Stimulated activated CD8-positive, alpha-beta memory T cell treated with anti-CD3 and anti-CD28 coated beads, Interleukin-15, amount 100 ng/mL, for 1 hour (primary cell): ENCODE measurements at regions not wholly inside any gene's neighbourhood (a gene's known extent, or its start where the extent isn't known, plus 50 kb on each side); places are given as distances from the start of the nearest gene placed in this dataset.
"Not testable (repeated sequence)": the region's sequence is repeated elsewhere in the genome, so short reads cannot be mapped to it uniquely, and the experiment has no call there.

ENCODE experiments used
- DNase-seq: peaks from one replicate; pipeline ENCODE4 v3.0.0-alpha.2; 2020; ENCODE audit warnings: low read depth

DNA sequence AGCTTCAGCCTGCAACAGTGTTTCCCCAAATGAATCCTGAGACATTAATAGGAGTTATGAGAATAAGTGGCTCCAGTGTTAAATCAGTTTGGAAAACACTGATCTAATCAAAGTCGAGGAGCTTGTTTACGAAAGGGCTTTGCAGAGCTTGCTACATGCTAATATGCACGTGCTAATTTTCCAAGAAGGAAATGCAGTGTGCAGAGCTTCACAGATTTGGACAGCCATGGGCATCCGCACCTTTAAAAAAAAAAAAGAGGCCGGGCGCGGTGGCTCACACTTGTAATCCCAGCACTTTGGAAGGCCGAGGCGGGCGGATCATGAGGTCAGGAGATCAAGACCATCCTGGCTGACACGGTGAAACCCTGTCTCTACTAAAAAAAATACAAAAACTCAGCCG is 79.7 kb upstream of the LMO2 start:
- not testable (repeated sequence) for DNase-seq

DNA sequence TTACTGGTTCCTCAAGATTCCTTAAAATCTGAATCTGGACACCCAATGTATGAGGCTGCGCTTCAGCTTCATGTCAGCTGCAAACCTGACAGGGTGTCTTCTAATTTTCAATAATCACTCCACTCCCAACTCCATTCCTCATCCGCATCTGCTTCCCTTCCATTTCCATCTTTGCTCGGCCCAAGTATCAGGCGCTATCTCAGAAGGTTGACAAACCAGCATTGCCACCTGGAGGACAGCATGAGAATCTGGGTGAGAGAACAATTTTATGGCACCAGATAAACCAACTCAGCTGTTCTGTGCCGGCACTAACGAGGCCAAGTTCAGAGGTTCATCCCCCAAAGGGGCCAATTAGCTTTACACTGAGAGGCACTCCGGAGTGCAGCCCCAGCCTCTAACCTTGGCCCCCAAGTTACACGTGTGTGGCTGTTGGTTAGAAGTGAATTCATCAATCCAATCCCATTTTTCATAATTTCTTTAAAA is 79.1 kb upstream of the LMO2 start:
- DNase-seq = no peak

DNA sequence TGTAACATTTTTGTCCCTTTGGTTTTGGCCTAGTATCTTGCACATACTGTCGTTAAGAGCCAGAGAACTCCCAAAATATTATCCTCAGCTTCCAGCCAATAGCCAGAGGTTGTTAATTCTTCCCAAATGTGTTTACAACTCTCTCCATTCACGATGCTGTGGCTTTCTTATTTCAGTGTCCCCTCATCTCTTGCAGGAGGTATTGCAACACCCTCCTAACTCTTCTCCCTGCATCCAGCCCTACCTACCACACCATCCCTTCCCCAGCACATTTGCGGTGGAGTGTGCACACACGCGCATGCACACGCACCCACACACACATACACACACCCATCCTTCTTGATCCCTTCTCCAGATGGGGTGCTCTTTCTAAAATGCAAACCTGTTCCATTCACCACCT is 75.6 kb upstream of the LMO2 start:
- no peak for DNase-seq

DNA sequence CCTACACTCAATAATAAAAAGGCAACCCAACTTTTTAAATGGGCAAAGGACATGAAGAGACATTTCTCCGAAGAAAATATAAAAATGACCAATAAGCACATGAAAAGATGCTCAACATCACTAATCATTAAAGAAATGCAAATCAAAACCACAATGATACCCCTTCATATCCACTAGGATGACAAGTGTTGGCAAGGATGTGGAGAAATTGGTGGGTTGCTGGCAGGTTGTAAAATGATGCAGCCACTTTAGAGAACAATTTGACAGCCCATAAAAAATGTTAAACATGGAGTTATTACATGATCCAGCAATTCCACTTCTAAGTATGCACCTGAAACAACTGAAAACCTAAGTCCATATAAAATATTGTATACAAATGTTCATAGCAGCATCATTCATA is 73.2 kb upstream of the LMO2 start:
- DNase-seq = no peak

DNA sequence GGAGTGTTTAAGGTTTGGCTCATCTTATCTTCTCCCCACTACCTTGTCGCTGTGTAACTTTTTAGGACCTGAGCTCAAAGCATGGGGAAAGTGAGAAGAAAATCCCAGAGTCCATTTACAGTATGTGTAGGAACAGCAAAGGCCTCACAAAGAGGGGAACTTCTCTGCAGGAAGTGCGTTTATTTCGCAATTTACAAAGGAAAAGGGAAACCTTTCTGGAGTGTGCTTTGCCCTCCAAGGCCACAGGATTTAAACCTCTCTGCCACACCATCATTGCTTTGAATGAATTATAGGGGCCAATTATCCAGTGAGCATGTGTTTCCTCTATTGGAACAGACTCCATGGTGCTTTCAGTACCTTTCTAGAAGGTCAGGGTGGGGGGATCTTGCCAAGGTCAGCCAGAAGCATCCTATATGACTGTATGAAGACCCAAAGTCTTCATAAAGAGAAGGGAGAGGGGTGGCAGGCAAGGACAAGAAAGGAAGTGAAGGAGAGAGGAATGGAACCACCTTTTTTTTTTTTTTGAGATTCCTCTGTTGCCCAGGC is 68.1 kb upstream of the LMO2 start:
- no peak for DNase-seq

DNA sequence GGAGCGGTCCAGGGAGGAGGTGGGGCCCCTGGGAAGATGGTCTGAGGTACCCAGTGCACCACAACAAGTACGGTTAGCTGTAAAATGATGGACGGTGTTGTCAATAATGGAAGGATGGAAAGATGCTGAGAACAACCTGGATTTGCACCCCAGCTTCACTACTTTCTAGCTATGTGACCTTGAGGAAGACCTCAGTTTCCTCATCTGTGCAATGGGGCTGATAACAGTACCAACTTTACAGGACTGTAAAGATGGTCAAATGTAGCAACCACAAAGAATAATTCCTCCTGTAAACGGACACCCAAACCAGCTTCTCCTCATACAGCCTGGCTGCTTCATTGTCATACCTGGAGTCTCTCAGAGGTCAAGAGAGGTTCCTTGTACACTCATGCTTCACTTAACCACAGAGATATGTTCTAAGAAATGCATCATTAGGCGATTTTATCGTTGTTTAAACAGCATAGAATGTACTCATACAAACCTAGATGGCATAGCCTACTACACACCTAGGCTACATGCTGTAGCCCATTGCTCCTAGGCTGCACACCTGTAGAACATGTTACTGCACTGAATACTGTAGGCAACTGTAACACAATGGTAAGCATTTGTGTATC is 65.5 kb upstream of the LMO2 start:
- no peak for DNase-seq

DNA sequence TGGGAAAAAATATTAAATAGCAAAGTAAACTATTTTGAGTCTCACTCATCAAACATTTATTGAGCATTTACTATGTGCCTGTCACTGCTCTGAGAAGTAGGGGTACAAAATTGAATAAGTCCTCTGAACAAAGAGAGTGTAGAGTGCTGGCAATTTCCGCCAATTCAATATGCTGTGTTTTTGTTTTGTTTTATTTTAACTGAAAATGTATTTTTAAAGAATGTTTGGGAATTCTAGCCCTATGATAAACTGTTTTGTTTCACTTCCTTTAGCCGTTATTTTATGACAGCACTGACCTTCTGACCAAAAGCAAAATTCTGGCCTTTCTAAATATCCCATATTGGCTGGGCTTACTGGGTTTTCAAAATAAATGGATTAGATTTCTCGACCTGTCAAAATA is 64.7 kb upstream of the LMO2 start:
- DNase-seq = no peak

DNA sequence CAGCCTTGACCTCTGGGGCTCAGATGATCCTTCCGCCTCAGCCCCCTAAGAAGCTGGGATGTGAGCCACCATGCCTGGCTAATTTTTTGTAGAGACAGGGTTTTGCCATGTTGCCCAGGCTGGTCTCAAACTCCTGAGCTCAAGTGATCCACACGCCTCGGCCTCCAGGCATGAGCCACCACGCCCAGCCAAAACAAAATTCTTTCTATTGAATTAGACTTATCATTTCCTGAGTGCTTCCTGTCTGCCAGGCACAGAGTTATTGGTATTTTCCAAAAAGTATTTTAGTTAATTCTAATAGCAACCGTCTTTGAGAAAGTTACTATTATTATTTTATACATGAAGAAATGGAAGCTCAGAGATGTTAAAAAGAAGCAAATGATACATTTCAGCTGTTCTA is 61.4 kb upstream of the LMO2 start:
- no peak for DNase-seq

DNA sequence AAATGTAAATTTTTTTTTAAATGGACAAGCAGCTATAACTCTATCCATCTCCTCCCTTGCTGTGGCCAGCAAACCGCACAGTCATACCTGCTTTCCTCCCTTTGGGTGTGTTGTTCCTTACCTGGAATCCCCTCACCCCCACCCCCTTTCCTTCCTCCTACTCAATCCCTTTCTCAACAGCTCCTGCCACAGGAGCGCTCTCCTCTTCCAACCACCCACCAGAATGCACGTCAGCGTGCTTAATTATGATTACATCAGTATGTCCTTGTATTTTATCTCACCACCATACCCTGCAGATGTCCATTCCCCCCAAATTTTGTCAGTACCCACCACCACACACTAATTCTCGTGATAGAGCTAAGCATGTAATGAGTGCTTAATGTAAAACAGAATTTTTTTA is 60.9 kb upstream of the LMO2 start:
- DNase-seq = no peak

DNA sequence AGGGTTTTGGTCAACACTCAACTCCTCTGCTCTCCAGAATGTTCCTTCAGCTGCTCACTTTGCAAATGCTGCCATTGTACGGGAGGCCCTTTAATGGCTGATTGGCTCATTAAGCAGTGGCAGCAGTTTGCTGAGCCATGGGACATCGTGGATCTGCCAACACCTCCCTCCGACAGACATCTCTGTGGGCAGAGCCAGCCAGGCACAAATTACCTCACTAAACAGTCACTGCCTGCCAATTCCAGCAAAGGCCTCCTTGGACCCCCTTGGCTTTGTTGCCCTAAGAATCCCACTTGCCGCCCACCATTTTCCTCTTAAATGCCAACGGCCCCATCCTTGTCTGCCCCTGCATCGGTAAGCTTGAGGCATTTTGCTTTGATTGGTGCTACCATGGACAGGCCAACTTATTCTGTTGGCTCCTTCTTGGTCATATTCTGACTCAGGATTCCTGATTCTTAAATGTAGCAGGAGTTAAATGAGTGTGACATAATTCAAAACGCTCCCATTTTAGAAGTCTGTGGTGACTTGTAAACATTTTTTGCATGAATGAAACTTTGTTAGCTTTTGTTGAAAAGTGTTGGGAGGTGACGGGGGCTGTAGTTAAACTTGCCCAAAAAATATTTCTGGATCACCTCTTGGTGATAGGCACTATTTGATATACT is 57.5 kb upstream of the LMO2 start:
- no peak for DNase-seq

DNA sequence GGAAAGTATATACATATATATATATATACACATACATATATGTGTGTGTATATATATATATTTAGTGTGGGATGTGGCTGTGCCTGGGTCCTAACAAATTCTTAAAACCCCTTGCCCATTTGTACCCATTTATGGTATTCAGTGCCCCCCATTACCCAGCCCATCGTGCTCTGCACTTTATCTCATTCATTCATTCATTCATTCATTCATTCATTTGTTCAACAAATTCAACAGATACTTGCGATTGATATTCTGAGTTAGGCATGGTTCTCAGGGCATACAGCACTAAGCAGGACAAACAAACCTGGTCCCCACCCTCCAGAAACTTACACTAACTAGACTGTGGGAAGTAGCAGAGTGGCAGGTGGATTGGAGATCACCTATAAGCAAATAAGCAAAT is 56.6 kb upstream of the LMO2 start:
- DNase-seq = no peak

DNA sequence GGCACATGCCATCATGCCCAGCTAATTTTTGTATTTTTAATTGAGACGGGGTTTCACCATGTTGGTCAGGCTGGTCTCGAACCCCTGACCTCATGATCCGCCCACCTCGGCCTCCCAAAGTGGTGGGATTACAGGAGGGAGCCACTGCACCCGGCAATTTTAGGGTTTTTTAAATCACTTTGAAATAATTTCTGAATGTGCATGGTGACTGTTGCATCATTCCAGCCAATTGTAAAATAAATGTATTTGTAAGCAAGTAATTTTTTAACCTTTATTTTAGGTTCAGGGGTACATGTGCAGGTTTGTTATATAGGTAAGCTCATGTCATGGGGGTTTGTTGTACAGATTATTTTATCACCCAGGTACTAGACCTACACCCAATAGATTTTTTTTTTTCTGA is 56.0 kb upstream of the LMO2 start:
- DNase-seq = not testable (repeated sequence)

DNA sequence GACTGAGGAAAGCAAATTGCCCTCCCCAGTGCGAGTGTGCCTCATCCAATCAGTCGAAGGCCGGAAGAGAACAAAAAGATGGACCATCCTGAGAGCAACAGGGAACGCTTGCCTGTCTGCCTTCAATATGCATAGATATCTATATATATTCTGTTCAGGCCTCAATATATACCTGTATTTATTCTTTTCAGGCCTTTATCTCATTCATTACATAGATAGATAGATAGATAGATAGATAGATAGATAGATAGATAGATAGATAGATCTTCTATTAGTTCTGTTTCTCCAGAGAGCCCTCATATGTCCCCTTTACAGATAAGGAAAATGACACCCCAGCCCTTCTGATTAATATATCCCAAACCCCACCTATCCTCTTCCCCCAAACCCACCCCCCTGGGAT is 55.1 kb upstream of the LMO2 start:
- no peak for DNase-seq

DNA sequence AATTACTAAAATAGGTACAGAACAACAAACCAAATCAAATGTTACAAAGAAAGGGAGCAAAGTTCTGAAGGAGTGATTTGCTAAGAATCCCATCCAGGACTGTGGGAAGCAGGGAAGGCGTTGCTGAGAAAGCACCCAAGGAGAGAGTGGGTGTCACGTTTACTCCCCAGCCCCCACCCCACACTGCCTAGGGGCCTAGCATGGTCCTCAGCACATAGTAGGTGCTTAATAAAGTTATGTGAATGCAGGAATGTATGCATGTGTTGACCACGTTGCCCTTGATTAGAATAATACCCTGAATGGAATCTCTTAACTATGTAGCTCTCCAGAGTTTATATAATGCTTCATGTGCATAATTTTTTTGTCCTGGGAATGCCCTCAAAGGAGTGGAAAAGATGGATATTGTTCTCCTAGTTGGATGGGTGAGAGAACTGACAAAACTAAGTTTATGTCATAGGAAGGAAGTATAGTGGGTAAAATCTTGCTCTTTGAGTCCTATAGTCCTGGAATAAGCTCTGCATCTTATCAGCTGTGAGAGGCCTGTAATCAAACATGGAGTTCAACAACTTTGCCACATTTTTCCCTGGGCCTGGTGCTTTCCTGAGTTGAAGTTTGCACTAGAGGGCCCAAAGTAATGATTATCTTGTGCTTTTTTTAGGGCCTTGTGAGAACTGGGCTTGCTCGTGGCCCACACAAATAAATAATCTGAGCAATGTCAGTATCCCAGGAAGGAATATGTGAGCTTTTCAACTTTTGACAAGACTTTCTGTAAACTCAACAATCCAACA is 53.8 kb upstream of the LMO2 start:
- no peak for DNase-seq

DNA sequence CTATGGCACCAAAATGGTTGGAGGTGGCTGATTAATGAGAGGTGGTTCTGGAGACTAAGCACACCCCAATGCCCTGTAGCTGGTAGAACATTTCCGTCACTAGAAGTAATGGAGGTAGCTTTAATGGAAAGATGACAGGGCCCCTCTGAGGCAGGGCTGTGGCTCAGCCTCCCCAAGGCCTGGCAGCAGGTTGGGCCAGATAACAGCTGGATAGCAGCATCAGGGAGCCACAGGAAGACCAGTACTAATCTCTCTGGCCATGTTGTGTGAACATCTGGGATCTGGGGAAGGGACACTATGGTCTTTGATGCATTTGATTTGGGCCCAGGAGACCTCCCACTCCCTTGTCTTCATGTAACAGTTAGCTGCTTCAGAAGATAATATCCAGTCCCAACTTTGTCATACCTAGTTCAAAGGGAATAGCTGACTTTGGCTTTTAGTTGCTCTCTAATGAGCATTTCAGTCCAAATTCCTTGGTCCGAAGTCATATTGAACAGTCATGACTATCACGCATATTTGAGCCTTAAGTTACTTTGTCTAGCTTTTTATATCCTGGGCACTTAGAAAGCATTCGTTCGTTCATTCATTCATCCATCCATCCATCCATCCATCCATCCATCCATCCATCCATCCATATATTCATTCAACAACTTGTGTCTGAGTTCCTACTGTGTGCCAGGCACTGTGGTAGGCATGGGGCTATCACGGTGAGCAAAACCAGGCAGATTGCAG is 53.0 kb upstream of the LMO2 start:
- no peak for DNase-seq

DNA sequence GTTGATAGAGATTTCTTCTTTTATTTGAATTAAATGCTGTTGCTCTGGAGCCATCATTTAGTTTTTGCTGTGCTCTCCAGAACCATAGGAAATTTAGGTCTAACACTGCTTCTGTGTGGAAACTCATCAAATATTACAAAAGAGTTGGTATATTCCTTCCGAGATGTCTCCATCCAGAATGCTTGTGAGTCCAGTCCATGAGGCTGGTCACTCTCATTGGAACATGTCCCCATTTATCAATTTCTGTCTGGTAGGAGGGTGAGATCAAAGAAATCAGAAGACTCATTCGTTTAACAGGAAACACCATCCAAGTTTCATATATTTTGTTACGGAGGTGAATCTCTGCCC is 52.4 kb upstream of the LMO2 start:
- no peak for DNase-seq

DNA sequence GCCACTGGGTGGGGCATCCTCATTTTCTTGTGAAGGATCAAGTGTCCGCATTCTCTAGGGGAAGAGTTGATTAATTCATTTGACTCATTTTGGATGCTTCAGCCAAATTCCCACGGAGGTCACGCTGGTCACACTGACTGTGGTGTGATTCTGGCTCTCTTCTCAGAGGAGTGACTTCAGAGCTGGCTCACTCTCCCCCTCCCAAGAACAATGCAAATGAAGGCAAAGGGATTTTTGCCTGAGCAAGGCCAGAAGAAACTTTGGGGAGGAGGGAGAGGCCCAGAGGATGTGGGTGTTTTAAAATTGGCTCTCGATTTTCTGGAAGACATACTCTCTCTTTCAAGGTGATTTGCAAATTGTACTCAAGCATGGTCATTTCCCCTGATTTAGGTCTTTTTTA is 51.1 kb upstream of the LMO2 start:
- DNase-seq = no peak

DNA sequence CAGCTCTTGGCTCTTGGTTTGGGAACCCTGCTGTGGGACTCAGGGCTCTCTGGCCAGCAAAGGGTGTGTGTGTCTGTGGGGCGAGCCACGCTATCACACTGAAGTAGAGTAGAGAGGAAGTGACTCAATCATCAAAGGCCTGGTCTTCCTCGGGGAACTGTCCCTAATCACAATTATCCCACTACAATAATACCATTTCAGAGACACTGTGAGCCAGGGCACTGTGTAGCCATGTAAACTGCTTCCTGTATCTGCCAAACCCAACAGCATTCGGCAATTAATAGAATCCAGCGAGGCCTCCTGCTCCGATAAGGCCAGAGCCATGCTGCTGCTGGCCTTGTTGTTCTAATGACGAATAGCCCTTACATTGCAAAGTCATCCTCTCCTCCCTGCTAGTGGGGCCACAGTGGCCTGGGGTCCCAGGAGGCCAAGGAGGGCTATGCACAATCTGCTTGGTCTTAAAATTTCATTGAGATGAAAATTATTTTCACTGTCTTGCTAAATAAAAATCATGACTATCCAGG is 49.8 kb upstream of the LMO2 start:
- no peak for DNase-seq
